ENCODE measurements at regions not wholly inside any gene's neighbourhood (a gene's known extent, or its start where the extent isn't known, plus 50 kb on each side); places are given as distances from the start of the nearest gene placed in this dataset.
"Not testable (repeated sequence)": the region's sequence is repeated elsewhere in the genome, so short reads cannot be mapped to it uniquely, and the experiment has no call there.

GRCh38 chr4:83981156-83981555, 445.2 kb downstream of the GPAT3 start:
- no peak for DNase-seq

- DNase-seq, result no peak
Measured at GRCh38 chr4:83979773-83980172, 443.9 kb downstream of the GPAT3 start.

GRCh38 chr4:83974111-83974780, 438.3 kb downstream of the GPAT3 start:
- DNase-seq, result no peak

- DNase-seq, result no peak
Measured at GRCh38 chr4:83964996-83965541, 429.2 kb downstream of the GPAT3 start.

GRCh38 chr4:83962492-83962891, 426.6 kb downstream of the GPAT3 start:
- no peak for DNase-seq

- no peak for DNase-seq
Measured at GRCh38 chr4:83961575-83961974, 425.7 kb downstream of the GPAT3 start.

GRCh38 chr4:83959160-83959559, 423.3 kb downstream of the GPAT3 start:
- DNase-seq, result no peak

- no peak for DNase-seq
Measured at GRCh38 chr4:83947830-83948193, 411.9 kb downstream of the GPAT3 start.

- no peak for DNase-seq
Measured at GRCh38 chr4:83947125-83947829, 411.4 kb downstream of the GPAT3 start.

GRCh38 chr4:83943691-83944090, 407.8 kb downstream of the GPAT3 start:
- DNase-seq, result not testable (repeated sequence)

- no peak for DNase-seq
Measured at GRCh38 chr4:83932750-83933391, 397.0 kb downstream of the GPAT3 start.

- no peak for DNase-seq
Measured at GRCh38 chr4:83931659-83932438, 395.9 kb downstream of the GPAT3 start.

GRCh38 chr4:83929550-83929949, 393.6 kb downstream of the GPAT3 start:
- no peak for DNase-seq

- no peak for DNase-seq
Measured at GRCh38 chr4:83926950-83927349, 391.0 kb downstream of the GPAT3 start.

GRCh38 chr4:83923341-83923740, 387.4 kb downstream of the GPAT3 start:
- no peak for DNase-seq

GRCh38 chr4:83922402-83922801, 386.5 kb downstream of the GPAT3 start:
- no peak for DNase-seq

GRCh38 chr4:83921124-83921523, 385.2 kb downstream of the GPAT3 start:
- no peak for DNase-seq

- no peak for DNase-seq
Measured at GRCh38 chr4:83920375-83920774, 384.5 kb downstream of the GPAT3 start.

GRCh38 chr4:83917572-83917971, 381.7 kb downstream of the GPAT3 start:
- DNase-seq, result no peak

- no peak for DNase-seq
Measured at GRCh38 chr4:83910693-83911092, 374.8 kb downstream of the GPAT3 start.

GRCh38 chr4:83906561-83906960, 370.7 kb downstream of the GPAT3 start:
- no peak for DNase-seq

GRCh38 chr4:83905952-83906351, 370.0 kb downstream of the GPAT3 start:
- no peak for DNase-seq

GRCh38 chr4:83903740-83904139, 367.8 kb downstream of the GPAT3 start:
- DNase-seq, result not testable (repeated sequence)

Data from amniotic stem cell (primary cell).